OCI-LY3 (cell line): ENCODE measurements at regions not wholly inside any gene's neighbourhood (a gene's known extent, or its start where the extent isn't known, plus 50 kb on each side); places are given as distances from the start of the nearest gene placed in this dataset.

Experiments
- H2AFZ ChIP-seq: fragments of 200-600, 300-600 bp; shearing (Covaris generic); 2 replicates; pipeline ENCODE4 v1.6.0; 2014; ENCODE audit warnings: antibody characterized with exemption, low read depth, low read length
- H3K27ac ChIP-seq: fragments of 200-600, 300-600 bp; sonication (generic); 2 replicates; pipeline ENCODE4 v1.5.1; 2014; ENCODE audit warnings: mild to moderate bottlenecking, low read length, moderate library complexity, mixed read lengths
- H3K27me3 ChIP-seq: fragments of 200-600, 300-600 bp; sonication (generic); 2 replicates; pipeline ENCODE4 v1.6.1; 2014; ENCODE audit warnings: low read depth, low read length, mixed read lengths
- H3K36me3 ChIP-seq: fragments of 200-600, 300-600 bp; sonication (generic); replicated peaks from 2 replicates; pipeline ENCODE3; 2014; ENCODE audit warnings: low read depth, low read length, mixed read lengths
- H3K4me1 ChIP-seq: fragments of 300-600, 200-600 bp; sonication (generic); 2 replicates; pipeline ENCODE4 v1.6.1; 2014; ENCODE audit warnings: low read length, mixed read lengths
- H3K4me2 ChIP-seq: fragments of 200-600, 300-600 bp; sonication (generic); 2 replicates; pipeline ENCODE4 v1.6.1; 2014; ENCODE audit warnings: low read length, mixed read lengths
- H3K4me3 ChIP-seq: fragments of 300-600, 200-600 bp; sonication (generic); 2 replicates; pipeline ENCODE4 v1.5.1; 2014; ENCODE audit warnings: antibody characterized with exemption, mild to moderate bottlenecking, low read length, moderate library complexity
- H3K79me2 ChIP-seq: fragments of 300-600, 200-600 bp; shearing (Covaris generic); 2 replicates; pipeline ENCODE4 v1.6.1; 2014; ENCODE audit warnings: mild to moderate bottlenecking, low read length, mixed read lengths
- H3K9ac ChIP-seq: fragments of 300-600, 200-600 bp; shearing (Covaris generic); 2 replicates; pipeline ENCODE4 v1.6.0; 2014; ENCODE audit warnings: mild to moderate bottlenecking, low read length, moderate library complexity
- H3K9me3 ChIP-seq: fragments of 200-600, 300-600 bp; shearing (Covaris generic); 2 replicates; pipeline ENCODE4 v1.6.1; 2014; ENCODE audit warnings: low read length, mixed read lengths; ENCODE audit not compliant: insufficient read depth
- H4K20me1 ChIP-seq: fragments of 200-600, 300-600 bp; sonication (generic); 2 replicates; pipeline ENCODE4 v1.6.1; 2016; ENCODE audit warnings: low read length, mixed read lengths; ENCODE audit not compliant: insufficient read depth
- EZH2phosphoT487 ChIP-seq: fragments of 200-600 bp; shearing (Covaris generic); IDR thresholded peaks from 2 replicates; pipeline ENCODE4 v1.6.1; 2018; ENCODE audit warnings: antibody characterized with exemption, mixed run types, low read depth
- TF ChIP-seq, protein P1 (sequence below): fragments of 200-600, 300-600 bp; sonication (generic); IDR thresholded peaks from 2 replicates; pipeline ENCODE4 v1.5.1; 2014; ENCODE audit warnings: antibody characterized with exemption, low read length, low read depth

DNA sequence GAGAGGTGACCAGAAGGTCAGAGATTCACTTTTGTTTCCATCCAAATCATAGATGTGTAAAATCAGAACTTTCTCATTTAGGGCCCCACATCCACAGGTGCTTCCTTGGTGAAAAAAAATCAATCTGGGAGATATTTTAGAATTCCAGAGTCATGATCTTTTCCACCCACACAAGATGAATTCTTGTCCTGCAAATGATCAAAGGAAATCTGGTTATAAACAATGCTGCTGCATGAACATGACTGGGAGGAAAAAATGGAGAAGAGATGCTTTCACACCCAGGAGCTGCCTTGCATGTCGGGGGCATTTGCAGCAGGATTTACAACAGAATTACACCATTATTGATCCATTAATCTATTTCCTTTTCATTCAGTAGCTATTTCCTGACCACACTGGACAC is 106.5 kb upstream of the TMEM72 start:
- no peaks in the 10 kb centered on the region for H3K79me2 ChIP-seq
- no peaks in the 10 kb centered on the region for H3K9me3 ChIP-seq
- no peak overlapping the region for H3K4me3 ChIP-seq
- no peaks in the 10 kb centered on the region for H3K4me1 ChIP-seq
- no peaks in the 10 kb centered on the region; the same call in 1 of the 2 replicates for H3K27me3 ChIP-seq
- H2AFZ ChIP-seq = no peak overlapping the region
- H3K4me2 ChIP-seq = no peak overlapping the region
- H4K20me1 ChIP-seq = no peaks in the 10 kb centered on the region
- TF ChIP-seq, protein P1, sequence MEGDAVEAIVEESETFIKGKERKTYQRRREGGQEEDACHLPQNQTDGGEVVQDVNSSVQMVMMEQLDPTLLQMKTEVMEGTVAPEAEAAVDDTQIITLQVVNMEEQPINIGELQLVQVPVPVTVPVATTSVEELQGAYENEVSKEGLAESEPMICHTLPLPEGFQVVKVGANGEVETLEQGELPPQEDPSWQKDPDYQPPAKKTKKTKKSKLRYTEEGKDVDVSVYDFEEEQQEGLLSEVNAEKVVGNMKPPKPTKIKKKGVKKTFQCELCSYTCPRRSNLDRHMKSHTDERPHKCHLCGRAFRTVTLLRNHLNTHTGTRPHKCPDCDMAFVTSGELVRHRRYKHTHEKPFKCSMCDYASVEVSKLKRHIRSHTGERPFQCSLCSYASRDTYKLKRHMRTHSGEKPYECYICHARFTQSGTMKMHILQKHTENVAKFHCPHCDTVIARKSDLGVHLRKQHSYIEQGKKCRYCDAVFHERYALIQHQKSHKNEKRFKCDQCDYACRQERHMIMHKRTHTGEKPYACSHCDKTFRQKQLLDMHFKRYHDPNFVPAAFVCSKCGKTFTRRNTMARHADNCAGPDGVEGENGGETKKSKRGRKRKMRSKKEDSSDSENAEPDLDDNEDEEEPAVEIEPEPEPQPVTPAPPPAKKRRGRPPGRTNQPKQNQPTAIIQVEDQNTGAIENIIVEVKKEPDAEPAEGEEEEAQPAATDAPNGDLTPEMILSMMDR = no peak
- TF ChIP-seq EZH2phosphoT487 = no peak
- H3K9ac ChIP-seq = no peak overlapping the region
- no peak overlapping the region for H3K27ac ChIP-seq
- no peaks in the 10 kb centered on the region for H3K36me3 ChIP-seq

DNA sequence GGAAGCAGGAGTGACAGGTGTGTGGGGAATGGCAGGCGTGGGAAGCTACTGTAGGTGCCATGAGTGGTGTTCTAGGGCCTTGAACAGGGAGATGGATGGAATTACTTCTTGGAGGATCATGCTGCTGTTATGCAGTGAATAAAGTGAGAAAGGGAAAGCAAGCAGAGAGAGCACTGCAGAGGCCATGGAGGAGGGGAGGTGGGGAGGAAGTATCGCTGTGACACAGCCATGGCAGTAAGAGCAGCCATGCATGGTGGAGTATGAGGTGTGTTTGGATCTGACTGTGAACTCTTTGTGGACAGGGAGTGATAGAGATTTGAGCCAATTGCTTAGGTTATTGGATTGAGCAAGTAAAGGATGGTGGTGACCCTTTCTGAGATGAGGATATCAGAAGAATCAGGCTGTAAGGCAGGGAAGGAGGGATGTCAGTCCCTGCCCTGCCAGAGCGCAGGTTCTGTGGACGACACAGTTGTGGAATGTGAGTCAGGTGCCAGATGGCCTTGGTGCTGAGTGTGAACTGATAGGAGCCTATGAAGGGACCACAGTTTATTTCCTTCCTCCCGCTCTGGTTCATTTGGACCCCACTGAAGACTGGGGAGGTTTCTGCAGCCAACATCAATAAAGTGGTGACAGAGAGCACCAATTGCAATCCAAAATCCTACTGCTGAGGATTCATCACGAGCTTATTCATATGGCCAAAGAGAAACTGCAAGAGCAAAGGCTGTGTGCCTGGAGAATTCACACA is 105.5 kb upstream of the TMEM72 start:
- H3K27ac ChIP-seq = no peak overlapping the region

DNA sequence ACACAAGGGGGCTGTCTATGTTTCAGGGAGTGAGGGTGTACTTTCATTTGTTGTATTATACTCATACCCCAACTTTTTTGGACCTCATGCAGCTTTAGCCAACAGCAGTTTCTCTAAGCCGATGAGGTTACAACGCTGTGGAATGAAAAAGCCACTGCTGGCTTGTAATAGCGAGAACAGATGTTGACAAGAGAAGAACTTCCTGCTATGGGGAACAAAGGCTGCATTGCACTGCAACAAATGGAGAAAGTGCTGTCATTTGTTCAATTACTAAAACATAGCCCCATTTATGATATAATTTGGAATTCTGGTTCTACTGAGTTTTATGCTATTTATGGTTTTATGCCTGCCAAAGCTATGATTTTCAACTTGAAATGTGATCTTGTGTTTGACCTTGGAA is 104.2 kb upstream of the TMEM72 start:
- no peaks in the 10 kb centered on the region for H3K27me3 ChIP-seq
- TF ChIP-seq, protein P1 = no peak
- TF ChIP-seq EZH2phosphoT487 = no peak
- no peaks in the 10 kb centered on the region for H3K4me1 ChIP-seq
- H2AFZ ChIP-seq = no peak overlapping the region
- no peaks in the 10 kb centered on the region for H3K9me3 ChIP-seq
- no peak overlapping the region for H3K9ac ChIP-seq
- H4K20me1 ChIP-seq = no peaks in the 10 kb centered on the region
- no peaks in the 10 kb centered on the region for H3K36me3 ChIP-seq
- no peak overlapping the region for H3K4me3 ChIP-seq
- H3K79me2 ChIP-seq = no peaks in the 10 kb centered on the region
- H3K4me2 ChIP-seq = no peak overlapping the region
- H3K27ac ChIP-seq = no peak overlapping the region

More for the DNA sequence above, 105.5 kb upstream of the TMEM72 start:
- no peak for TF ChIP-seq EZH2phosphoT487
- TF ChIP-seq, protein P1 = no peak
- no peaks in the 10 kb centered on the region for H3K36me3 ChIP-seq
- H3K4me3 ChIP-seq = no peak overlapping the region
- no peaks in the 10 kb centered on the region for H4K20me1 ChIP-seq
- no peak overlapping the region for H3K4me2 ChIP-seq
- H3K79me2 ChIP-seq = no peaks in the 10 kb centered on the region
- no peak overlapping the region for H3K9ac ChIP-seq
- H2AFZ ChIP-seq = no peak overlapping the region
- no peaks in the 10 kb centered on the region for H3K9me3 ChIP-seq
- no peaks in the 10 kb centered on the region for H3K27me3 ChIP-seq
- H3K4me1 ChIP-seq = no peaks in the 10 kb centered on the region

DNA sequence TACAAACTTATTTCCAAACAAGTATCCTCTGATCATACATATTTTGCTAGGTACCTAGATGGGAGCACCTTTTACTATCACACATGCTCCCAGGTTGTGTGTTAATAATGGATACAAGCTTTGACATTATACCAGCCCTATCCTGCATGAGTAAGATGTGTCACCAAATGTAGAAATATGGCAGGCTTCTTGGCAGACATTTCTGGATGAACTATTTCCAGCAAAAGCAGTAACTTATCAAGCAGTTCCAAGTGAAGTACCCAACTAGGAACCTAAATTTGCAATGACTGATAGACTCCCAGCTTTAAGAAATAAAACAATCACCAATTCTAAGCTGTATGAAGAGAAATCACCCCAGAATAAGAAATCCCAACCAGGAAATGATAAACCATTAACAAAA is 103.7 kb upstream of the TMEM72 start:
- Histone ChIP-seq H3K4me2 (no peak overlapping the region), H3K4me3 (no peak overlapping the region), H3K79me2 (no peaks in the 10 kb centered on the region), H3K27ac (no peak overlapping the region), H3K4me1 (no peaks in the 10 kb centered on the region), H3K9me3 (no peaks in the 10 kb centered on the region), H2AFZ (no peak overlapping the region), H3K9ac (no peak overlapping the region), H3K36me3 (no peaks in the 10 kb centered on the region), H3K27me3 (no peaks in the 10 kb centered on the region), H4K20me1 (no peaks in the 10 kb centered on the region)
- no peak for TF ChIP-seq EZH2phosphoT487
- TF ChIP-seq, protein P1 = no peak
